Mesenchymal stem cell (in vitro differentiated cells and primary cell): ENCODE measurements at regions not wholly inside any gene's neighbourhood (a gene's known extent, or its start where the extent isn't known, plus 50 kb on each side); places are given as distances from the start of the nearest gene placed in this dataset.
"Not testable (repeated sequence)": the region's sequence is repeated elsewhere in the genome, so short reads cannot be mapped to it uniquely, and the experiment has no call there.

ENCODE experiments used
- DNase-seq: peaks from one replicate; pipeline ENCODE4 v3.0.0-alpha.2; 2013
- H2AFZ ChIP-seq: one replicate; pipeline ENCODE4 v1.6.1; 2013; ENCODE audit warnings: low read depth, mild to moderate bottlenecking, control low read depth, inconsistent platforms, low read length, moderate library complexity
- H2AK5ac ChIP-seq: 2 replicates; pipeline ENCODE4 v1.6.1; 2013; ENCODE audit warnings: low read length, moderate library complexity, mild to moderate bottlenecking, inconsistent platforms; ENCODE audit not compliant: severe bottlenecking
- H2BK120ac ChIP-seq: one replicate; pipeline ENCODE4 v1.6.1; 2013; ENCODE audit warnings: low read depth, mild to moderate bottlenecking, inconsistent platforms, low read length, moderate library complexity
- H2BK12ac ChIP-seq, 2 experiments: one replicate each; pipeline ENCODE4 v1.6.1; 2013; ENCODE audit warnings: inconsistent platforms in 2 of 2, low read length in 2 of 2, mild to moderate bottlenecking in 2 of 2, moderate library complexity in 2 of 2, control low read depth in 1 of 2
- H2BK15ac ChIP-seq: one replicate; pipeline ENCODE4 v1.6.1; 2013; ENCODE audit warnings: mild to moderate bottlenecking, low read depth, inconsistent platforms; ENCODE audit not compliant: poor library complexity, severe bottlenecking
- H2BK5ac ChIP-seq: 2 replicates; pipeline ENCODE4 v1.6.1; 2013; ENCODE audit warnings: low read depth, mild to moderate bottlenecking, low read length, control low read depth, inconsistent platforms; ENCODE audit not compliant: poor library complexity, severe bottlenecking
- H3K14ac ChIP-seq, 2 experiments: one replicate each; pipeline ENCODE4 v1.6.1; 2013; ENCODE audit warnings: inconsistent platforms in 2 of 2, low read length in 2 of 2, control low read depth in 1 of 2, mild to moderate bottlenecking in 1 of 2, moderate library complexity in 1 of 2
- H3K18ac ChIP-seq, 2 experiments: one replicate each; pipeline ENCODE4 v1.6.1; 2013; ENCODE audit warnings: inconsistent platforms in 2 of 2, low read length in 2 of 2, control low read depth in 1 of 2, low read depth in 1 of 2, mild to moderate bottlenecking in 1 of 2
- H3K23ac ChIP-seq, 2 experiments: one replicate each; pipeline ENCODE4 v1.6.1; 2013; ENCODE audit warnings: inconsistent platforms in 2 of 2, low read length in 2 of 2, mild to moderate bottlenecking in 2 of 2, moderate library complexity in 2 of 2, control low read depth in 1 of 2
- H3K27ac ChIP-seq: 2 replicates; pipeline ENCODE4 v1.5.1; 2013; ENCODE audit warnings: mild to moderate bottlenecking, moderate library complexity, low read length, control low read depth, inconsistent platforms; ENCODE audit not compliant: poor library complexity, severe bottlenecking
- H3K27me3 ChIP-seq, 2 experiments: 2 replicates each; pipeline versions ENCODE4 v1.6.1 to v1.7.0; 2013; ENCODE audit warnings: low read length in 2 of 2, mild to moderate bottlenecking in 2 of 2, moderate library complexity in 2 of 2, control low read depth in 1 of 2, inconsistent platforms in 1 of 2; ENCODE audit not compliant: control insufficient read depth in 1 of 2, insufficient read depth in 1 of 2
- H3K36me3 ChIP-seq, 2 experiments: 2 replicates each; pipeline versions ENCODE4 v1.6.1 to v1.7.0; 2013; ENCODE audit warnings: low read length in 2 of 2, control low read depth in 1 of 2, inconsistent platforms in 1 of 2, low read depth in 1 of 2, mild to moderate bottlenecking in 1 of 2; ENCODE audit not compliant: insufficient read depth in 2 of 2, control insufficient read depth in 1 of 2
- H3K4ac ChIP-seq, 2 experiments: one replicate each; pipeline ENCODE4 v1.6.1; 2013; ENCODE audit warnings: inconsistent platforms in 2 of 2, low read length in 2 of 2, mild to moderate bottlenecking in 2 of 2, moderate library complexity in 2 of 2, control low read depth in 1 of 2, low read depth in 1 of 2
- H3K4me1 ChIP-seq: 2 replicates; pipeline ENCODE4 v1.6.1; 2013; ENCODE audit warnings: low read depth, low read length, control low read depth; ENCODE audit not compliant: control insufficient read depth, insufficient read depth
- H3K4me2 ChIP-seq: 2 replicates; pipeline ENCODE4 v1.6.1; 2013; ENCODE audit warnings: low read length, mild to moderate bottlenecking, inconsistent platforms; ENCODE audit not compliant: poor library complexity, severe bottlenecking
- H3K4me3 ChIP-seq, 2 experiments: 2 replicates each; pipeline versions ENCODE4 v1.5.1 to v1.7.0; 2013; ENCODE audit warnings: low read length in 2 of 2, mild to moderate bottlenecking in 2 of 2, control low read depth in 1 of 2, low read depth in 1 of 2; ENCODE audit not compliant: insufficient read depth in 1 of 2
- H3K79me1 ChIP-seq: replicated peaks from 2 replicates; pipeline ENCODE4 v1.6.1; 2013; ENCODE audit warnings: mild to moderate bottlenecking, control low read depth, low read length, inconsistent platforms; ENCODE audit not compliant: poor library complexity, severe bottlenecking
- H3K9ac ChIP-seq: 2 replicates; pipeline ENCODE4 v1.7.0; 2013; ENCODE audit warnings: mild to moderate bottlenecking, low read length, moderate library complexity
- H3K9me3 ChIP-seq: 2 replicates; pipeline ENCODE4 v1.7.0; 2013; ENCODE audit warnings: mild to moderate bottlenecking, low read length; ENCODE audit not compliant: control insufficient read depth
- H4K8ac ChIP-seq: one replicate; pipeline ENCODE4 v1.6.1; 2013; ENCODE audit warnings: inconsistent platforms, mild to moderate bottlenecking, low read length, moderate library complexity
- H4K91ac ChIP-seq: one replicate; pipeline ENCODE4 v1.6.1; 2013; ENCODE audit warnings: mild to moderate bottlenecking, low read length, inconsistent platforms
- WGBS: methylation state at CpG from one replicate; pipeline ENCODE4 v1.1.7; 2013; ENCODE audit warnings: mixed read lengths; 5-methylcytosine and 5-hydroxymethylcytosine counted together

GRCh38 chr9:62833323-62834200 is 1643.7 kb downstream of the SPATA31A7 start:
- not testable (repeated sequence) for H2BK120ac ChIP-seq, H3K27ac ChIP-seq, H3K36me3 ChIP-seq, H3K9ac ChIP-seq, H3K14ac ChIP-seq, H3K79me1 ChIP-seq, H2BK12ac ChIP-seq, H3K23ac ChIP-seq, H2BK5ac ChIP-seq, H4K8ac ChIP-seq, H4K91ac ChIP-seq, H3K4me3 ChIP-seq, H3K4ac ChIP-seq, H3K4me2 ChIP-seq, H3K9me3 ChIP-seq, H2AK5ac ChIP-seq, H2BK15ac ChIP-seq, H2AFZ ChIP-seq, H3K27me3 ChIP-seq, H3K18ac ChIP-seq, DNase-seq
- WGBS: 18% methylated on average over 12 of the region's 33 CpGs
- H3K4me1 ChIP-seq: peaks cover 14% of the 10 kb centered on the region

- 16% methylated on average over 20 of the region's 50 CpGs for WGBS
- H3K79me1 ChIP-seq, H2AK5ac ChIP-seq, H2AFZ ChIP-seq, H3K4ac ChIP-seq, H2BK120ac ChIP-seq, H3K36me3 ChIP-seq, H3K27ac ChIP-seq, H3K27me3 ChIP-seq, H3K23ac ChIP-seq, H2BK12ac ChIP-seq, H2BK15ac ChIP-seq, H3K9ac ChIP-seq, H2BK5ac ChIP-seq, DNase-seq, H3K9me3 ChIP-seq, H3K14ac ChIP-seq, H4K91ac ChIP-seq, H3K18ac ChIP-seq, H4K8ac ChIP-seq: not testable (repeated sequence)
- Histone ChIP-seq H3K4me1 (peaks cover 11% of the 10 kb centered on the region), H3K4me2 (peak overlapping the region; percentile 68), H3K4me3 (peak overlapping the region; percentile 42 to 79)
These were observed 1647.5 kb downstream of the SPATA31A7 start for GRCh38 chr9:62837254-62837911.

- not testable (repeated sequence) for H4K91ac ChIP-seq, H2BK120ac ChIP-seq, H2BK12ac ChIP-seq, H3K18ac ChIP-seq, H3K9me3 ChIP-seq, H3K4ac ChIP-seq, H2AK5ac ChIP-seq, H2BK15ac ChIP-seq, H3K9ac ChIP-seq, H2BK5ac ChIP-seq, H3K14ac ChIP-seq, H3K27ac ChIP-seq, H3K27me3 ChIP-seq, H3K79me1 ChIP-seq, H3K36me3 ChIP-seq
- Histone ChIP-seq H4K8ac (peak overlapping the region; percentile 66), H3K4me2 (peak overlapping the region; percentile 95), H3K4me3 (peak overlapping the region; percentile 53 to 79), H2AFZ (peak overlapping the region; percentile 86), H3K4me1 (peaks cover 11% of the 10 kb centered on the region), H3K23ac (peak overlapping the region in 1 of 2 experiments; percentile 69)
- peak; percentile 71 for DNase-seq
- under 1% methylated on average over 38 of the region's 60 CpGs for WGBS
These were observed 1648.3 kb downstream of the SPATA31A7 start for GRCh38 chr9:62838024-62838718.

GRCh38 chr9:62839168-62839567 is 1649.3 kb downstream of the SPATA31A7 start:
- H2BK5ac ChIP-seq, H3K27me3 ChIP-seq, H3K18ac ChIP-seq, H3K4me1 ChIP-seq, H2BK15ac ChIP-seq, H3K9me3 ChIP-seq, H4K91ac ChIP-seq, H3K79me1 ChIP-seq, H3K4ac ChIP-seq, H4K8ac ChIP-seq, H2BK120ac ChIP-seq, H2AK5ac ChIP-seq, H3K14ac ChIP-seq, H2BK12ac ChIP-seq, H3K27ac ChIP-seq, DNase-seq, H3K4me2 ChIP-seq, H3K36me3 ChIP-seq, H3K23ac ChIP-seq, H3K9ac ChIP-seq, H3K4me3 ChIP-seq, H2AFZ ChIP-seq: not testable (repeated sequence)
- no CpG with 5 or more reads among the region's 2 CpGs for WGBS
